ENCODE measurements at regions not wholly inside any gene's neighbourhood (a gene's known extent, or its start where the extent isn't known, plus 50 kb on each side); places are given as distances from the start of the nearest gene placed in this dataset.

DNA sequence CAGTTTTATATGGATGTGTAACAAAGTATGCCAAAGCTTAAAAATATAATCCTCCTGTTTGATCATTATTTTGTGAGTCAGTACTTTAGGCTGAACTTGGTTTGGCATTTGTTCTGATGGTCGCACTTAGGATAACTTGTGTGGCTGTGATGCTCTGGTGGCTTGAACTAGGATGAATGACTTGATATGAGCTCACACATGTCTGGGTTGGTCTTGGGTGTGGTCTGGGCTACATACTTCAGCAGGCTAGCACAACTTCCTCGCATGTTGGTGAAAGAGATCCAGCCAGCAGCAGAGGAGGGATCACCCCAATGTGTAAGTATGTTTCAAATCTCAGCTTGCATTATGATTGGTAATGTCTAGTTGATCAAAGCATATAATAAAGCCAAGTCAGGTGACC, 969.1 kb upstream of the PCDH9 start:
- Mint-ChIP-seq H3K36me3 (ENCODE audit: low read depth) (no peaks in the 10 kb centered on the region), H3K4me3 (ENCODE audit: unreplicated experiment) (no peak overlapping the region), H3K27ac (ENCODE audit: unreplicated experiment) (no peak overlapping the region), H3K9me3 (ENCODE audit: low read depth) (no peaks in the 10 kb centered on the region), H3K4me1 (ENCODE audit: low read depth) (no peaks in the 10 kb centered on the region), H3K27me3 (ENCODE audit: low read depth) (no peaks in the 10 kb centered on the region)
- TF ChIP-seq CTCF (IDR thresholded peaks at IDR 0.05), result no peak
- no peak for DNase-seq (ENCODE audit: low spot score)

DNA sequence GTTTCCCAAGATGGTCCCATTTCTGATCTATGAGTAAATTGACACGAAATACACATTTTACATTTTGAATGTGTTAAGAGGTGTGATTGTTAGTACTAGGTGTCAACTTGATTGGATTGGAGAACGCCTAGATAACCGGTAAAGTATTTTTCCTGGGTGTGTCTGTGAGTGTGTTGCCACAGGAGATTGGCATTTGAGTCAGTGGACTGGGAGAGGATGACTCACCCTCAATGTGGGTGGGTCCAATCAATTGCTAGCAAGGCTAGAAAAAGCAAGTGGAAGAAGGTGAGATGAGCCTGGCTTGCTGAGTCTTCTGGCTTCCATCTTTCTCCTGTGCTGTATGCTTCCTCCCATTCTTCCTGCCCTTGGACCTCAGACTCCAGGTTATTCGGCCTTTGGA, 960.7 kb upstream of the PCDH9 start:
- no peak overlapping the region for H3K4me3 Mint-ChIP-seq (ENCODE audit: unreplicated experiment)
- TF ChIP-seq CTCF (IDR thresholded peaks at IDR 0.05), result no peak
- H3K36me3 Mint-ChIP-seq (ENCODE audit: low read depth), result no peaks in the 10 kb centered on the region
- no peaks in the 10 kb centered on the region for H3K27me3 Mint-ChIP-seq (ENCODE audit: low read depth)
- no peak overlapping the region for H3K27ac Mint-ChIP-seq (ENCODE audit: unreplicated experiment)
- peaks cover 19% of the 10 kb centered on the region for H3K4me1 Mint-ChIP-seq (ENCODE audit: low read depth)
- DNase-seq (ENCODE audit: low spot score), result no peak
- peaks cover 6% of the 10 kb centered on the region for H3K9me3 Mint-ChIP-seq (ENCODE audit: low read depth)

GRCh38 chr13:68185444-68186141, 955.5 kb upstream of the PCDH9 start:
- DNase-seq (ENCODE audit: low spot score), result no peak

DNA sequence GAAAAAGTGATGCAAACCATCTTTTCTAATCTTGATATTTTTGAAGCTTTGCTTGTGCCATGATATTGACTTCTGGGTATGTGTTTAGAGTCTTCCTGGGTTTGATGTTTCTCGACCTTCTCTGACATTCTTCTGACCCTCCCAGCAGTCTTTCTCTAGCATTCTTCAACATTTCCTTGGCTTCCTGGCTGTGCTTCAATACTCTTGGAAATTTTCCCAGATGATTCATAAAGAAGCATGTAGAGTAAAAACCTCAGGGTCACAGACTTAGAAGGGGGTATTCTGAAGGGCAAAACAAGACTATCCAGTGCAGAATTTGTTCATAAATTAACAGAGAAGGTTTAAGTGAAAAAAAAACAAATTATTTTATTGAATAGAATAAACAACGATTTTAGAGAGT, 946.3 kb upstream of the PCDH9 start:
- peaks cover 4% of the 10 kb centered on the region for H3K9me3 Mint-ChIP-seq (ENCODE audit: low read depth)
- no peaks in the 10 kb centered on the region for H3K36me3 Mint-ChIP-seq (ENCODE audit: low read depth)
- H3K4me1 Mint-ChIP-seq (ENCODE audit: low read depth), result peaks cover 19% of the 10 kb centered on the region
- H3K27me3 Mint-ChIP-seq (ENCODE audit: low read depth), result no peaks in the 10 kb centered on the region
- DNase-seq (ENCODE audit: low spot score), result no peak
- no peak for TF ChIP-seq CTCF (IDR thresholded peaks at IDR 0.05)
- no peak overlapping the region for H3K4me3 Mint-ChIP-seq (ENCODE audit: unreplicated experiment)
- H3K27ac Mint-ChIP-seq (ENCODE audit: unreplicated experiment), result peak overlapping the region; percentile 25

More at GRCh38 chr13:68185444-68186141, 955.5 kb upstream of the PCDH9 start:
- H3K4me3 Mint-ChIP-seq (ENCODE audit: unreplicated experiment), result no peak overlapping the region
- peaks cover 1% of the 10 kb centered on the region for H3K9me3 Mint-ChIP-seq (ENCODE audit: low read depth)
- no peaks in the 10 kb centered on the region for H3K36me3 Mint-ChIP-seq (ENCODE audit: low read depth)
- no peaks in the 10 kb centered on the region for H3K27me3 Mint-ChIP-seq (ENCODE audit: low read depth)
- no peak overlapping the region for H3K27ac Mint-ChIP-seq (ENCODE audit: unreplicated experiment)
- no peak for TF ChIP-seq CTCF (IDR thresholded peaks at IDR 0.05)
- peaks cover 15% of the 10 kb centered on the region for H3K4me1 Mint-ChIP-seq (ENCODE audit: low read depth)

DNA sequence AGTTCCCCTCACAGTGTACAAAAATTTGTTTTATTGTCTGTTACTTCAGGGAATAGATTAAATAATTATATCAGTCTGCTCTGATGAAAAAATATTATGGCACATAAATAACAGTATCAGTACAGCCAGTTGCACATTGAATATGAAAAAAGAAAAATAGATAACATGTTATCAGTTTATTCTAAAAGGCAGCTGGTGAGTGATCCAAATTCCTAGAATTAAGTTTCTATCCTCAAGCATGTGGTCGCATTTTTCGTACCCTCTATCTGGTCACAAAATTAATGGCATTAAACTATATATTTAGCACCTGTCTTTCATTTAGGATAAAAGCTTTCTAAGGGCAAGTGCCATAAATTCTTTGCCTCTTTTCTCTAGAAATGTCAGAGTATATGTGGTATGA, 944.8 kb upstream of the PCDH9 start:
- DNase-seq (ENCODE audit: low spot score), result no peak
- no peak overlapping the region for H3K27ac Mint-ChIP-seq (ENCODE audit: unreplicated experiment)
- no peaks in the 10 kb centered on the region for H3K27me3 Mint-ChIP-seq (ENCODE audit: low read depth)
- peaks cover 19% of the 10 kb centered on the region for H3K4me1 Mint-ChIP-seq (ENCODE audit: low read depth)
- TF ChIP-seq CTCF (IDR thresholded peaks at IDR 0.05), result no peak
- peaks cover 4% of the 10 kb centered on the region for H3K9me3 Mint-ChIP-seq (ENCODE audit: low read depth)
- no peak overlapping the region for H3K4me3 Mint-ChIP-seq (ENCODE audit: unreplicated experiment)
- no peaks in the 10 kb centered on the region for H3K36me3 Mint-ChIP-seq (ENCODE audit: low read depth)
